Left colon (tissue), 2 donors: ENCODE measurements at regions not wholly inside any gene's neighbourhood (a gene's known extent, or its start where the extent isn't known, plus 50 kb on each side); places are given as distances from the start of the nearest gene placed in this dataset.

Experiments used
- ATAC-seq: fragments of 200-7000 bp; cut with Tn5 transposase; one replicate; pipeline ENCODE4 v1.9.1; 2020; ENCODE audit warnings: mild to moderate bottlenecking, moderate library complexity
- DNase-seq, 2 donors: peaks; one replicate each; pipeline ENCODE4 v3.0.0-alpha.2; 2020
- intact Hi-C, 2 donors: fragments of 100-400 bp; cut with DNase I in 1 of 2; cut with micrococcal nuclease in 1 of 2; formaldehyde crosslinking; loops; one replicate each; pipeline versions ENCODE4 v1.11.2 to v1.14.0; 2022; cut with DNase I, micrococcal nuclease
- donor health status: DM: no; HTN: no; CAD: no.
- donor health status: DM: yes; HTN: yes; CAD: no.

DNA sequence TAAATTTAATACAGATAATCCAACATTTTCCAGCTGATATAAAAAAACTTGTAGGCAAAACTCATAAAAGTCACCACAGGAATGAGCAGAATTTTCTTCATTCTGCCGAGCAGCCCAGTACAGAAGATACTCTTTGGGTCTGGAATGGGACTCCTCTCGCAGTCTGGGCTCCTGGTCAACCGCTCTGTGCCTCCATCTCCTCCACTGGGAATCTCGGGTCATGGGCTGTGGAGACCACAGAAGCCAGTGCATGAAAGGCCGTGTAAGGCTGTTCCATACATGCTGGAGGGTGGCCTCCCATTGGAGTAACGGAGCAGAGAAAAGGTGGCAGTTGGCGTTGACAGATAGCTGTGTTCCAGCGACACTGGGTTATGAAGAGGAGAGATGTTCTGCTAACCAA, 616.4 kb upstream of the MGMT start:
- intact Hi-C loops = no loop called here
- DNase-seq (no peak), ATAC-seq (no peak)

DNA sequence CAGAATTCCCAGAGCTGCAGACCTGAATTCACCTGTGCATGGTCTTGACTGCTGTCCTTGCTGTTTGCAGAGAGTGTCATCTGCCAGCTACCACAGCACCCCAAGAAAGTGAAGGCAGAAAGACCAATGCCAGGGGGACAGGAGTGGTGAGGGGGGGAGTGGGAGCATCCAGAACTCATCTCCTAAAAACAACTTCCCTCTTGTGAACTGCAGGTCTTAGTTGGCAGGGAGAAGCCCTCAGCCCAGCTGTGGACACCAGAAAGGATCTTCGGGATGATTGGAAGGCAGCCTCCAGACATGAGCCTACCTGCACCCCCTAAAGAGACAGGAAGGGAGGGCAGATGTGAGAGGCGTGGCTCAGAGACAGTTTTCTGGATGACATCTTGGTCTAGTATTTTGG, 615.8 kb upstream of the MGMT start:
- DNase-seq (no peak), ATAC-seq (no peak)
- intact Hi-C loops = no loop called here

DNA sequence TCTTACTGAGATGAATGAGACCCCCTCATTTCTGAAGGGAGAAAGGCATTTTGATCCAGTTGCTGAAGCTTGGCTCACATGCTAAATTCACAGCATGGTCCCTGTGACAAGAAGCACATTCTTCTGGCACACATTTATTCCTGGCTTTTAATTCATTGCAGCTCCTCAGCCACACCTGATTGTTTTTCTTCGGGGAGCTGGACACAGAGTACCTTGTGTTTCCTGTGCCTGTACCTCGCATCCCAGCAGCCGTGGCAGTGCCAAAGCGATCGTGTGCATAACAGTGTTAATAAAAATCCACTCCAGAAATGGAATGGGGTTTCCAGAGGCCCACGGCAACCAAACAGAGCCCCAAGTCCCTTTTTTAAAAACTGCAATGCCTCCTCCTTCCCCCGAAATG, 615.3 kb upstream of the MGMT start:
- intact Hi-C loops = no loop called here
- no peak for ATAC-seq
- no peak for DNase-seq

DNA sequence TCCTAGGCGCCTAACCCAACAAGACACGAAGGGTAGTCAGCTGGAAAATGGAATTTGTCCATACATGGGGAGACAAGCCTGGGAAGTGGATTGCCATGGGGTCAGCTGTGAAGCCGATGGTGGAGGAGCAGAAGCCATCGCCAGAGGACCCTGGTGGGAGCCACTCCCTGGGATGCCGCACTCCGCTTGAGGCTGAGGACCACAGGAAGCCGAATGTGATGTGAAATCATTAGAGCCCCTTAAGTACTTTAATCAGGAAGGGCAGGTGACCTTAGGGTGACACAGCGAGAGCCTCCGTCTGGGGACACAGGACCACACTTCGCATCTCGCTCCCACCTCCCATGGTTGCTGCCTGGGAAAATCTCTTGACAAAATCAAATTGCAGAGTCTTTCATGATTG, 614.6 kb upstream of the MGMT start:
- intact Hi-C loops = no loop called here
- DNase-seq (no peak), ATAC-seq (no peak)

DNA sequence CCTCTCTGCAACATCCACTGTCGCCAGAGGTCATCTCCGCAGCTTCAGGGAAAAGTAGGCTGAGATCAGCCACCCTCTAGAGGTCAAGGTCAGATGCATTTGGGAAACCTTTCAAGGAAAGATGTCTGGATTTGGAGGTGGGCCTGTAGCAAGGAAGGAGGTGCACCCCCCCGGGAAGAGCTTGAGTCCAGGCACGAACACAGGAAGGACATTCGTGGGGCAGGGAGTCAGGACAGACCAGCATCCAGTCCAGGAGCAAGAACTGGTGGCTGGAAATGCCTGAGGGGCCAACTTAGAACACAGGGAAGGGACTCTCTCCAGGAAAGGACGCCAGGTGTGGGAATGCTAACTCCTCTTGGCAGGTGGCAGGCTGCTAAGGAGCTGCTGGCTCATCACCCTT, 614.1 kb upstream of the MGMT start:
- ATAC-seq (no peak), DNase-seq (no peak)
- intact Hi-C loops = no loop called here

DNA sequence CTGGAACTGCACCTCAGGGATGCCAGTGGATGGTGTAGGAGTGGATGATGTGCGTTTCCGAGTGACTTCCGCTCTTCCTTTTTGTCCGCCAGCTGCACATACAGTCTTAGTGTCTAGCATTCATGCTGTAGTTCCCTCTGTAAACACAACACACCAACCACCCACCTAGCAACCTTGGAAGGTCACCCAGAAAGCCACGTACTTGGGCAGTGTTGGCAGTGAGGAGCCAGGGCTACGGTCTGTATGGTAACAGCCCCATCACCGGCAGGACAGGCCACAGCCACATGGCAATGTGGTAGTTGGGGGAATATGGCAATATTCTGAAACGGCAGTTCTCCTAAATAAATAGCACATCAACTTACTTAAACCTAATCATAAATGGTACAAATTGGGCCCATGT, 613.5 kb upstream of the MGMT start:
- DNase-seq = no peak
- intact Hi-C loops = no loop called here
- no peak for ATAC-seq

DNA sequence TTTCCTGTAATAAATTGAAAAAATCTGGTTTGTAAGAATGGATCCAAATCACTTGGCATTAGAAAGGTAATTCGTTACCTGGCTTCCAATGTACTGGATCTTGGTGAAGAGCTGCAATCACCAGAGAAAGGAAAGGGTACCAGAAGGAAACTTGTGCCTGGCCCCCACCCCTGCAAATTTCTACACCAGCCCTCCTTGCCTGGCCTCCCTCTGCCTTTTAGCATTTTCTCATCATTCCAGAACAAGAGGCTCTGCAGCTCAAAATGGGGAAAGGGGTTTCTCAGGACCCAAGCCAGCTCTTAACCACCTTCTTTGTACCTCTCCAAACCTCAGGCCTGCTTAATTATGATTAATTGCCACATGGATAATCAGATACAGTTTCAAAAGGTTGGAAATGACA, 612.8 kb upstream of the MGMT start:
- ATAC-seq (no peak), DNase-seq (no peak)
- intact Hi-C loops = no loop called here

DNA sequence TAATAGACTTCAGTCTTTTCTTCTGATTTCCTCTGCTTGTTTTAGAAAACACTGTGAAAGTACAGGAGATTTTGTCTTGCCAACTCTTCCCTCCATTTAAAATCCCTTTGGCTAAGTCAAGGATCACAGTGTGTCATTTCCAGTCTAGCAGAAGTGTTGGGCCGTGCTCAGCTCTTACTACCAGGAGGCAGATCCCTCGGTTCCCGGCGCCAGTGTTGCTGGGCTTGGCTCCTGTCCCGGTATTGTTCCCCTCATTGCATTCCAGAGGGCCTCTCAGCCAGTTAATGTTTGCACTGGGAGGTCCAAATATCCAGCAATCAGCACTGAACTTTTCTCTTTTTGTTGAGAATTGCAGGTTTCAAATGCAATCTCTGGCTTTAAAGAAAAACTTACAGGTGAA, 612.1 kb upstream of the MGMT start:
- intact Hi-C loops = no loop called here
- DNase-seq (peak; percentile 66 to 68), ATAC-seq (peak; percentile 87)

DNA sequence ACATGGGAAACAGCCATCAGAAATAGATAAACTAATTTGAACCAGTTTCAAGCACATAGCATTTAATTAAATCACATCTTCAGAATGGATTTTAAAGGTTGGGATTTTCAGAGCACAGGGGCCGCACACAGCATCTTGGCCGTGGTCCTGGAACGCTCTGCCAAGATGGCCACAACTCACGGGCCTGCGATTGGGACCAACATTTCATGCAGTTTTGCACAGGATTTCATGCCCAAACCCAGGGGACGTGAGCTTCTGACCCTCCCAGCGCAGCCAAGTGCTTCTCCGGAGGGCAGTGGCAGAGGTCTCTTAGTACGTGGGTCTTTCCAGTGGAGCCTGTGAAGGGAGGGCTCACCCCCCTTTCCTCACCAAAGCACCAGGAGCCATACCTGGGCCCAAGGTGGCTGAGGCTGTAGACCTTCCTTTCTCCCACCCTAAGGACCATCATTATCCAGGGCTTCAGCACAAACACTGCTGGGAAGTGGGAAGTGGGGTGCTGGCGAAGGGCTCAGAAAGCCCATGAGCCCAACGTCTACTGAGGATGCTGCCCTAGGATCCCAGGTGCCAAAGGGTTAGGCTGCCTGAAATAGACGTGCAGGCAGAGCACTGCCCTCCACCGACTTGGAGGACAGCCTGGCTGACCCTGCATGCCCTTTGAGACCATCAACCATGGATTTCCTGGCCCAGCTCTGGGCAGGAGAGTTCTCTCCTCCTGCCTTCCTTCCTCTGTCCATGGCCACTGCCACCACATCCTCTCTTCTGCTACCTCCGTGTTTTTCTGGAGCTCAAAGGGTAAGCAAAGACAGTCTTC, 611.2 kb upstream of the MGMT start:
- DNase-seq = no peak
- no peak for ATAC-seq
- intact Hi-C loops = no loop called here

DNA sequence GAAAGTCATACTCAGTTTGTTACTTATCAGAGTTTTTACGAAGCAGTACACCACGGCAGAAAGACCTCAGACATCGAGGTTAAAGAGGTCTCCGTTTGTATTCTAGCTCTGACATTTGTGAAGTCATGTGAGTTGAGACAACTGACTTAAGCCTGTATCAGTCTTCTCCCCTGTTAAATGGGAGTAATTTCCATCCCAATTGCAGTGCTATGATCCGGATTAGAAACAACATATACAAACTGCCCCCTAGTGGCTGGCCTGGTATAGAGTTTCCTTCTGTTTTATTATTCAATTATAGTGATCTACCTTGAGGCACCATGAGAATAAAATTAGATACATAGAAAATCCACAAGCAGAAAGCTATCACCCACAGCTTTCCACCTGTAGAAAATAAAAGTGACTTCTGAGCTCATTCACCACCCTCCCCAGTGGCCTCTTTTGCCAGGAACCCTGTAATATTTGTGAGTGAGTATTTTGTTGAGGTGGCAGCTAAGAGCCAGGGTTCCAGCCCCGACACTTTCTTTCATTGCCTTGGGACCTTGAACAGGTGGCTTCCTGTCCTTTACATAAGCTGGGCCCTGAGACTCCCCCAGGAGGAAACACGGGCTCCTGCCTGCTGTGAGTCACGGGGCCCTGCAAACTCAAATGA, 607.2 kb upstream of the MGMT start:
- peak in 1 of 2 donors; percentile 62 for DNase-seq
- intact Hi-C loops = no loop called here
- ATAC-seq = peak; percentile 64

DNA sequence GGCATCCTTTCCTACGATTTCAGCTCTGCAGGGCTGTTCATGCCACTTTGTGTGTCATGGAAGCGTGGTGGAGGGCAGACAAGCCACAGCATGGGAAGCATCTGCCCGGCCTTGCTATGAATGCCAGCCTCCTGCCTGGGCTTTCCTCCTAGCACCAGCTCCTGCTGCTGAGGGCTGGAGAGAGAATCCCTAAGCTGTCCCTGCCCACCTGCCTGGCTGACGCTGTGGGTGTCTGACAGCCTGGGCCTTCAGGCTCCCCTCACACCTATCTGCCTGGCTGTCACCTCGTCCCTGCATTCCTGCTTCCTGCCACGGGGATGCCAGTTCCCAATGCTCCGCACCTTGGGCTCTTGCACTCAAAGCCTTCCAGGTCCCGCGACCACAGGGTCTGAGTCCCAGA, 606.5 kb upstream of the MGMT start:
- intact Hi-C loops = no loop called here
- DNase-seq (no peak), ATAC-seq (no peak)

DNA sequence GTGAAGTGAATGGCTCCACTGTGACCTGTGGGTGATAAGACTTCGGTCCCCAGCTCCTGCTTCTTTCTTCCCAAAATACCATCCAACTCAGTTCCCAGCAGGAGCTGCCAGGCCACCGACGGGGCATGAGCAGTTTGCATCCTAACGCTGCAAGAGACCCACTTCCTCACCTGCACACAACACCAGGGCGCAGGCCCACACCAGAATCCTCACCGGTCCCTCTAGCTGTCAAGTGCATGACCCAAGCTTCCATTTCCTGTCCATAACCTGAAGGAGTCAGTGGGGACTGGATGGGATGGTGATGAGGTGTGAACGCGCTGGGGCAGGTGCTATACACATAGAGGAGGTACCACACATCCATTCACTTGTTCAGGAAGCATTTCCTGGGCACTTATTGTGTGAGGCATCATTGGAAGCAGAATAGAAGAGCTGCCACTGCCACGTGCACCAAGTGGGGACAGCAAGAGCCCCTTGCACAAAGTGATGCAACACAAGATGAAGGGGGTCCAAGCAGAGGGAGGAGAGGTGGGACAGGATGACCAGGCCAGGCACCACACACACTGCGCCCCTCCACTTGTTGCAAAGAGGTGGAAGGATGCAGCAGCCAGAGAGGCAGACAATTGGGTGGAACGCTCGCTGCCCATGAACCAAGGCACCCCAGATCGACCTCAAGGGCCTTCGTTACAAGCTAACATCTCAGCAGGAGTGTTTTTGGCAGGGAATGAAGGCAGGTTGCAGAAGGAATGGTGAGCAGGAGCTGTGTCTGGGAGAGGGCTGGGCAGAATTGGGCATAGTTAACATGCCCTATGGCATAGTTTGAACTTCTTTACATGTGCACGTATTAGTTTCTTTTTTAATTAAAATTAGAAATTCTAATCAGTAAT, 605.8 kb upstream of the MGMT start:
- intact Hi-C loops = no loop called here
- DNase-seq (no peak), ATAC-seq (no peak)

DNA sequence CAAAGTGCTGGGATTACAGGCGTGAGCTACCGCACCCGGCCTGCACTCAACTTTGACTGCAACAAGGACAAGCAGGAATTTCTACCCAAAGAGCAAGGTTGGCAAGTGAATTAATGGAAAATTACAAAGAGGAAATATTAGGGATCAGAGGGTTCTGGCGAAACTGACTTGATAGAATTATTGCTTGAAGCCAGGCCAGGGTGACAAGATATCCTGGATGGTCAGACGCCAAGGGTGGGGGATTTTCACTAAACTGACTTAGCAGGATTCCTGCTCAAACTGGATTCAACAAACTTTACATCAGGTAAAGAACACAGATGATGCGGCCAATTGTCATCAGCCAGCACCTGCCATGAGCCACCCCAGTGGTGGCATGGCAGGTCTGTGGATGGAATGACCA, 603.6 kb upstream of the MGMT start:
- intact Hi-C loops = no loop called here
- ATAC-seq (no peak), DNase-seq (no peak)

DNA sequence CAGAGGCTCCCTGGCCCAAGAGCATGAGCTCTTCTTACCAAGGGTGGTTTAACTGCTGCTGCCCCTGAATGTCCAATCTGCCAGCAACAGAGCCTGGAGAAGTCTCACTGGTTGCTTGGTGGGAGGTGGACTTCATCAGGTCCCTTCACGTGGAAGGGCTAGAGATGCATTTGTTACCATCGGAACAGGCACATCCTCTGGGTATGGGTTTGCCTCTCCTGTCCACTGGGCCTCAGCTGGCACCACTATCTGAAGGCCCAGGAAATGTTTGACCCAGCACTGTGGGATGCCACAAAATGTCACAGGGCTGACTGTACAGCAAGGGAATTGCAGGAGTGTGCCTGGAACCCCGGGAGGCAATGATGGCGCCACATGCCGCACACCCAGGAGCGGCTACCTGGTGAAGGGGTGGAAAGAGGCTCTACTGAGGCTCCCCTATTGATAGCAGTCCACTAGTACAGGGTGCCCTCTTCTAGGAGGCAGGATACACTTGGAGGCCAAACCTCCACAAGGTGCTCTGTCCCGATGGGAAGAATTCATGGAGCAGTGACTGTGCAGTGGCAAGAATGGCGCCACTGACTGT, 603.1 kb upstream of the MGMT start:
- no peak for DNase-seq
- no peak for ATAC-seq
- intact Hi-C loops = no loop called here

DNA sequence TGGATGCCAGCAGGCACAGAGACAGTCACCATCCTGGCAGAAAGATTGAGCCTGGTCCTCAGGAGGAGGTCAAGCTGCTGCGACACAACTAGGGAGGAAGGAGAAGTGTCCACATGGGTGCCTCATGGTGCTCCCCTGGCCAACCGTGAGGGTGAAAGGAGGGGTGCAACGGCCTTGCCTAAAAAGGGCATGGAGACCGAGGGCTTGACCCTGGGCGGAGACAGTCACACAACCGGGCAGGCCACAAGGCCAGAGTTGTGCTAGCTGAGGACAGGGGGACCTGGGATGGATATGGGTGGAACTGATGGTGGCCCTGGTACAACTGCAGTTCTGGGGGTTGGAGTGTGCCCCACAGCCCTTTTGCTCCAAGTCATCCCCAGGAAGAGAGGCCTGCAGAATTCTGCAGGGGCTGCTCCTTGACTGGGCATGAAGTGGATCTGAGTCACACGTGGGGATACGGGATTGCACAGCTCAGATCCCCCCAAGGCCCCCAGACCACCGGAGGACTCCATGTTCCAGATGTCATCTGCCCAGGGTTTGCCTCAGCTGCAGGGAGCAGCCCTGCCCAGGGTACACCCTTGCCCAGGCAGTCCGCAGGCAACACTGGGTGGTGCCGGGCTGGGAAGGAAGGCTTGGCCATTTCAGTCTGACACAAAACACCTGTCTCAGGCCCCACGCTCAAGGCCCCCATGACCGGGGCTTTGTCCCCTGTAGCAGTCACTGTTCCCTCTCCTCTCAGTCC, 602.3 kb upstream of the MGMT start:
- DNase-seq (no peak), ATAC-seq (no peak)
- intact Hi-C loops = no loop called here

DNA sequence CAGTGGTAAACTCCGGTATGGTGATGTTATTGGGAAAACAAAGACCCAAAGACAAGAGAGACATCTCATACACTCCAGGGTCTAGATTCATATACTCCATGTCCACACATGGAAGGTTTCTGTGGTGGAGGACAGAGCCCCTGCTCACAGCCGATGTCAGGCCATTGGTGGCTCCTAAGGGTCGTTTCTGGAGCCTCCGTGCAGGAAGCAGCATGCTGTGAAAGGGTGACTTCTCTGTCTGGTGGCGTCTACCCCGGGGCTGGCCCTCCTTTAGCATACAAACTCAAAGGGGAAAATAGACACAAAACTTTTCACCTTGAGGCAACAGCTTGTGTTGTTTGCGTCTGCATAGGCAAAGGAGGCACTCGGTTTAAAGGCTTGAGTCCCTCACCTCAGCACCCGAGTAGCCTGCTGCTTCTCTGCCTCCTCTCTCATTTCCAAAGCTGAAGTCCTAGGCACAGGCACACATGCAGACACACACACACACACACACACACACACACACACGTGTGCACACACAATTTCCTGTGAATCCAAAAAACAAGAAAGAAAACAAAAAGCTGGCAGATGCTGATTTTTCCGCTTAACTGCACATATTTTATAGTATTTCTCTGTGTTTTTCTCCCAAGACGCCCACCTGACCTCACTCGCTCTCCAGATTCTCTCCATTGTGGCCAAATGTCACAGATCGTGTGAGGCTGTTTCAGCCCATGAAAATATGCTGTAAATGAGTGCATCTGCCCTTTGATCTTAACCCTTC, 601.4 kb upstream of the MGMT start:
- no peak for ATAC-seq
- DNase-seq = no peak
- intact Hi-C loops = no loop called here

DNA sequence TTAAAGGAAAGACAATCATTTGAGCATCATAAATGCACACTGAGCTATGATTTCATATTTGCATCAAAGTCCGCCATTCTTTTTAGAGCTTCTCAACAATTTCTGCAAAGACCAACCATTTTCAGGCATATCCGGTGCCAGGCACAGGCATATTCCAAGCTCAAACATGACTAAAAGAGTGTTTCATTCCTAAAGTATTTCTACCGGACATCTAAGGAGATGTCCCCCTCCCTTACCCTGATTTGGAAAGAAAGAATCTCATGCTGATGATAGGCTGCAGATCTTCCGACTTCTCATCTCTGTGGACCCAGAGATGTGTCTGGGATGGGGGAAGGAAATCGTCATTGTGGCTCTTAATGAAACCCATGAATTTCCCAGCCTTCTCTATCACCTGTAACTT, 600.5 kb upstream of the MGMT start:
- intact Hi-C loops = no loop called here
- ATAC-seq = no peak
- DNase-seq = no peak

DNA sequence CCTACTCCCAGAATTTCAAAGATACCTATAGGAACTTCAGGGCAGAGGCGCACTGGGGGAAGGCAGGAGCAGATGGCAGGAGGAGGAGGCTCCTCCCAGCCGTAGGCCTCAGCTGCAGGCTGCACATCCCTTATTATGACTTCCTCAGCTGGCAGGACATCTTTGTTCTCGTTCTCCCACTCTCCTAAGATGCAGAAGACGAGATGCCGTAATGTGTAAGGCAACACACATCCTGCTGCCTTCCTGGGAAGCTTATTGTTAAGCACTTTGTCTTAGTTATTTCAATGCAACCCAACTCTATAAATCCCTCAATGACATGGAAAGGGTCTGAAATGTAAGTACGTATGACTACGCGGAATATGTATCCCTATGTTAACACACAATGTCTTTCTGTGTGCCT, 599.8 kb upstream of the MGMT start:
- ATAC-seq (no peak), DNase-seq (no peak)
- intact Hi-C loops = no loop called here
